ENCODE measurements at regions not wholly inside any gene's neighbourhood (a gene's known extent, or its start where the extent isn't known, plus 50 kb on each side); places are given as distances from the start of the nearest gene placed in this dataset.

GRCh38 chr11:113584371-113584770, 109.2 kb upstream of the DRD2 start:
- Histone ChIP-seq H3K27me3 (no peaks in the 10 kb centered on the region), H3K9me3 (no peaks in the 10 kb centered on the region), H3K4me1 (no peaks in the 10 kb centered on the region), H3K27ac (no peak overlapping the region), H3K4me3 (no peak overlapping the region), H3K36me3 (no peaks in the 10 kb centered on the region)
- TF ChIP-seq POLR2A (IDR thresholded peaks at IDR 0.05) (no peak), POLR2AphosphoS5 (IDR thresholded peaks at IDR 0.05; ENCODE audit: insufficient read depth in 1 of 2, low read depth in 1 of 2) (no peak), CTCF (IDR thresholded peaks at IDR 0.05) (no peak)
- no peak for DNase-seq (ENCODE audit: extremely low spot score in 2 of 2)
- intact Hi-C loops (cut with DNase I), result no loop called here

- intact Hi-C loops (cut with DNase I), result no loop called here
- H3K4me3 ChIP-seq, result no peak overlapping the region
- H3K27ac ChIP-seq, result no peak overlapping the region
- no peak for DNase-seq (ENCODE audit: extremely low spot score in 2 of 2)
- TF ChIP-seq POLR2AphosphoS5 (IDR thresholded peaks at IDR 0.05; ENCODE audit: insufficient read depth in 1 of 2, low read depth in 1 of 2) (no peak), CTCF (IDR thresholded peaks at IDR 0.05) (no peak), POLR2A (IDR thresholded peaks at IDR 0.05) (no peak)
- no peaks in the 10 kb centered on the region for H3K4me1 ChIP-seq
- no peaks in the 10 kb centered on the region for H3K27me3 ChIP-seq
- no peaks in the 10 kb centered on the region for H3K9me3 ChIP-seq
- no peaks in the 10 kb centered on the region for H3K36me3 ChIP-seq
These were observed 106.5 kb upstream of the DRD2 start for GRCh38 chr11:113581713-113582112.

GRCh38 chr11:113579292-113579940, 104.2 kb upstream of the DRD2 start:
- H3K4me3 ChIP-seq, result no peak overlapping the region
- H3K4me1 ChIP-seq, result no peaks in the 10 kb centered on the region
- H3K27me3 ChIP-seq, result no peaks in the 10 kb centered on the region
- intact Hi-C loops (cut with DNase I), result no loop called here
- H3K36me3 ChIP-seq, result no peaks in the 10 kb centered on the region
- H3K9me3 ChIP-seq, result no peaks in the 10 kb centered on the region
- no peak overlapping the region for H3K27ac ChIP-seq
- no peak for DNase-seq (ENCODE audit: extremely low spot score in 2 of 2)
- no peak for TF ChIP-seq CTCF (IDR thresholded peaks at IDR 0.05)
- TF ChIP-seq POLR2AphosphoS5 (IDR thresholded peaks at IDR 0.05; ENCODE audit: insufficient read depth in 1 of 2, low read depth in 1 of 2), result no peak
- TF ChIP-seq POLR2A (IDR thresholded peaks at IDR 0.05), result no peak

- Histone ChIP-seq H3K27me3 (no peaks in the 10 kb centered on the region), H3K27ac (no peak overlapping the region), H3K36me3 (no peaks in the 10 kb centered on the region), H3K4me3 (no peak overlapping the region), H3K4me1 (no peaks in the 10 kb centered on the region), H3K9me3 (no peaks in the 10 kb centered on the region)
- no peak for DNase-seq (ENCODE audit: extremely low spot score in 2 of 2)
- intact Hi-C loops (cut with DNase I), result no loop called here
- no peak for TF ChIP-seq POLR2A (IDR thresholded peaks at IDR 0.05)
- TF ChIP-seq CTCF (IDR thresholded peaks at IDR 0.05), result no peak
- no peak for TF ChIP-seq POLR2AphosphoS5 (IDR thresholded peaks at IDR 0.05; ENCODE audit: insufficient read depth in 1 of 2, low read depth in 1 of 2)
These were observed 103.6 kb upstream of the DRD2 start for GRCh38 chr11:113578715-113579250.

GRCh38 chr11:113578033-113578380, 102.8 kb upstream of the DRD2 start:
- Histone ChIP-seq H3K27me3 (no peaks in the 10 kb centered on the region), H3K4me1 (no peaks in the 10 kb centered on the region), H3K4me3 (no peak overlapping the region), H3K9me3 (no peaks in the 10 kb centered on the region), H3K36me3 (no peaks in the 10 kb centered on the region), H3K27ac (no peak overlapping the region)
- no peak for DNase-seq (ENCODE audit: extremely low spot score in 2 of 2)
- no peak for TF ChIP-seq POLR2AphosphoS5 (IDR thresholded peaks at IDR 0.05; ENCODE audit: insufficient read depth in 1 of 2, low read depth in 1 of 2)
- TF ChIP-seq CTCF (IDR thresholded peaks at IDR 0.05), result no peak
- TF ChIP-seq POLR2A (IDR thresholded peaks at IDR 0.05), result no peak
- intact Hi-C loops (cut with DNase I), result no loop called here

Data from vagina (tissue), 2 donors.